ENCODE measurements at regions not wholly inside any gene's neighbourhood (a gene's known extent, or its start where the extent isn't known, plus 50 kb on each side); places are given as distances from the start of the nearest gene placed in this dataset.

GRCh38 chr1:17952506-17952905 lies 155.1 kb upstream of the IGSF21 start:
- H3K4me3 ChIP-seq: no peak overlapping the region
- H3K4me1 ChIP-seq (replicated peaks): no peaks in the 10 kb centered on the region
- no peaks in the 10 kb centered on the region for H3K9me3 ChIP-seq (replicated peaks)
- DNase-seq (ENCODE audit: low read depth in 1 of 2, low spot score in 2 of 2): no peak
- no peak overlapping the region for H3K27ac ChIP-seq
- no peaks in the 10 kb centered on the region for H3K36me3 ChIP-seq
- H3K27me3 ChIP-seq (replicated peaks): peaks cover 22% of the 10 kb centered on the region

- Histone ChIP-seq H3K27ac (no peak overlapping the region), H3K4me1 (replicated peaks) (no peaks in the 10 kb centered on the region), H3K36me3 (no peaks in the 10 kb centered on the region), H3K4me3 (no peak overlapping the region), H3K27me3 (replicated peaks) (peaks cover 21% of the 10 kb centered on the region), H3K9me3 (replicated peaks) (no peaks in the 10 kb centered on the region)
- DNase-seq (ENCODE audit: low read depth in 1 of 2, low spot score in 2 of 2): no peak
Observed at GRCh38 chr1:17953921-17954320, 153.7 kb upstream of the IGSF21 start.

GRCh38 chr1:17955302-17956285 lies 152.0 kb upstream of the IGSF21 start:
- Histone ChIP-seq H3K27me3 (replicated peaks) (peaks cover 21% of the 10 kb centered on the region), H3K4me3 (no peak overlapping the region), H3K36me3 (no peaks in the 10 kb centered on the region), H3K9me3 (replicated peaks) (no peaks in the 10 kb centered on the region), H3K27ac (no peak overlapping the region), H3K4me1 (replicated peaks) (no peaks in the 10 kb centered on the region)
- DNase-seq (ENCODE audit: low read depth in 1 of 2, low spot score in 2 of 2): no peak

GRCh38 chr1:17957588-17958267 lies 149.9 kb upstream of the IGSF21 start:
- Histone ChIP-seq H3K27ac (no peak overlapping the region), H3K27me3 (replicated peaks) (peaks cover 13% of the 10 kb centered on the region), H3K9me3 (replicated peaks) (no peaks in the 10 kb centered on the region), H3K4me1 (replicated peaks) (no peaks in the 10 kb centered on the region), H3K36me3 (no peaks in the 10 kb centered on the region), H3K4me3 (no peak overlapping the region)
- DNase-seq (ENCODE audit: low read depth in 1 of 2, low spot score in 2 of 2): no peak

- Histone ChIP-seq H3K36me3 (no peaks in the 10 kb centered on the region), H3K9me3 (replicated peaks) (no peaks in the 10 kb centered on the region), H3K27me3 (replicated peaks) (peaks cover 9% of the 10 kb centered on the region), H3K27ac (no peak overlapping the region), H3K4me1 (replicated peaks) (no peaks in the 10 kb centered on the region), H3K4me3 (no peak overlapping the region)
- no peak for DNase-seq (ENCODE audit: low read depth in 1 of 2, low spot score in 2 of 2)
Observed at GRCh38 chr1:17958704-17959103, 148.9 kb upstream of the IGSF21 start.

- H3K27ac ChIP-seq: no peak overlapping the region
- no peaks in the 10 kb centered on the region for H3K4me1 ChIP-seq (replicated peaks)
- H3K36me3 ChIP-seq: no peaks in the 10 kb centered on the region
- no peak overlapping the region for H3K4me3 ChIP-seq
- no peaks in the 10 kb centered on the region; the same call in 1 of the 2 replicates for H3K27me3 ChIP-seq (replicated peaks)
- no peaks in the 10 kb centered on the region for H3K9me3 ChIP-seq (replicated peaks)
- no peak for DNase-seq (ENCODE audit: low read depth in 1 of 2, low spot score in 2 of 2)
Observed at GRCh38 chr1:17963513-17963912, 144.1 kb upstream of the IGSF21 start.

- H3K36me3 ChIP-seq: no peaks in the 10 kb centered on the region
- no peak for DNase-seq (ENCODE audit: low read depth in 1 of 2, low spot score in 2 of 2)
- H3K9me3 ChIP-seq (replicated peaks): no peaks in the 10 kb centered on the region
- H3K27ac ChIP-seq: no peak overlapping the region
- no peaks in the 10 kb centered on the region; the same call in 1 of the 2 replicates for H3K27me3 ChIP-seq (replicated peaks)
- H3K4me1 ChIP-seq (replicated peaks): no peaks in the 10 kb centered on the region
- H3K4me3 ChIP-seq: no peak overlapping the region
Observed at GRCh38 chr1:17965515-17966100, 142.0 kb upstream of the IGSF21 start.

- H3K9me3 ChIP-seq (replicated peaks): no peaks in the 10 kb centered on the region
- H3K27ac ChIP-seq: no peak overlapping the region
- no peak for DNase-seq (ENCODE audit: low read depth in 1 of 2, low spot score in 2 of 2)
- no peak overlapping the region for H3K4me3 ChIP-seq
- no peaks in the 10 kb centered on the region for H3K4me1 ChIP-seq (replicated peaks)
- H3K27me3 ChIP-seq (replicated peaks): no peaks in the 10 kb centered on the region; the same call in 1 of the 2 replicates
- no peaks in the 10 kb centered on the region for H3K36me3 ChIP-seq
Observed at GRCh38 chr1:17966341-17966740, 141.3 kb upstream of the IGSF21 start.

- Histone ChIP-seq H3K4me3 (no peak overlapping the region), H3K4me1 (replicated peaks) (no peaks in the 10 kb centered on the region), H3K27me3 (replicated peaks) (no peaks in the 10 kb centered on the region; the same call in 1 of the 2 replicates), H3K9me3 (replicated peaks) (no peaks in the 10 kb centered on the region), H3K27ac (no peak overlapping the region), H3K36me3 (no peaks in the 10 kb centered on the region)
- DNase-seq (ENCODE audit: low read depth in 1 of 2, low spot score in 2 of 2): no peak
Observed at GRCh38 chr1:17967623-17968255, 139.9 kb upstream of the IGSF21 start.

- no peaks in the 10 kb centered on the region for H3K9me3 ChIP-seq (replicated peaks)
- no peak overlapping the region for H3K4me3 ChIP-seq
- H3K27ac ChIP-seq: no peak overlapping the region
- H3K36me3 ChIP-seq: no peaks in the 10 kb centered on the region
- DNase-seq (ENCODE audit: low read depth in 1 of 2, low spot score in 2 of 2): no peak
- H3K4me1 ChIP-seq (replicated peaks): no peaks in the 10 kb centered on the region
- H3K27me3 ChIP-seq (replicated peaks): no peaks in the 10 kb centered on the region; the same call in 1 of the 2 replicates
Observed at GRCh38 chr1:17970757-17971156, 136.8 kb upstream of the IGSF21 start.

GRCh38 chr1:17973694-17974093 lies 133.9 kb upstream of the IGSF21 start:
- Histone ChIP-seq H3K4me1 (replicated peaks) (no peaks in the 10 kb centered on the region), H3K27ac (no peak overlapping the region), H3K9me3 (replicated peaks) (no peaks in the 10 kb centered on the region), H3K27me3 (replicated peaks) (no peaks in the 10 kb centered on the region; the same call in 1 of the 2 replicates), H3K4me3 (no peak overlapping the region), H3K36me3 (no peaks in the 10 kb centered on the region)
- no peak for DNase-seq (ENCODE audit: low read depth in 1 of 2, low spot score in 2 of 2)

GRCh38 chr1:17976854-17977253 lies 130.7 kb upstream of the IGSF21 start:
- H3K27me3 ChIP-seq (replicated peaks): no peaks in the 10 kb centered on the region
- no peaks in the 10 kb centered on the region for H3K4me1 ChIP-seq (replicated peaks)

GRCh38 chr1:17978016-17978415 lies 129.6 kb upstream of the IGSF21 start:
- Histone ChIP-seq H3K9me3 (replicated peaks) (no peaks in the 10 kb centered on the region), H3K27ac (no peak overlapping the region), H3K27me3 (replicated peaks) (no peaks in the 10 kb centered on the region), H3K4me1 (replicated peaks) (no peaks in the 10 kb centered on the region), H3K4me3 (no peak overlapping the region), H3K36me3 (no peaks in the 10 kb centered on the region)
- DNase-seq (ENCODE audit: low read depth in 1 of 2, low spot score in 2 of 2): no peak

More at GRCh38 chr1:17976854-17977253, 130.7 kb upstream of the IGSF21 start:
- no peaks in the 10 kb centered on the region for H3K9me3 ChIP-seq (replicated peaks)
- H3K4me3 ChIP-seq: no peak overlapping the region
- no peak overlapping the region for H3K27ac ChIP-seq
- no peak for DNase-seq (ENCODE audit: low read depth in 1 of 2, low spot score in 2 of 2)
- H3K36me3 ChIP-seq: no peaks in the 10 kb centered on the region

Data from SJSA1 (cell line).